Fibroblast of skin of right quadriceps (primary cell): ENCODE measurements at regions not wholly inside any gene's neighbourhood (a gene's known extent, or its start where the extent isn't known, plus 50 kb on each side); places are given as distances from the start of the nearest gene placed in this dataset.

ENCODE experiments used
- DNase-seq: peaks from one replicate; pipeline ENCODE4 v3.0.0-alpha.2; 2013

GRCh38 chr21:16241479-16241963 is 511.7 kb downstream of the USP25 start:
- peak; percentile 15 for DNase-seq

GRCh38 chr21:16243396-16243795 is 513.6 kb downstream of the USP25 start:
- DNase-seq = no peak

GRCh38 chr21:16248705-16249104 is 518.9 kb downstream of the USP25 start:
- no peak for DNase-seq

GRCh38 chr21:16250273-16250672 is 520.5 kb downstream of the USP25 start:
- no peak for DNase-seq

GRCh38 chr21:16258844-16259611 is 529.2 kb downstream of the USP25 start:
- DNase-seq = peak; percentile 1

GRCh38 chr21:16262091-16262490 is 532.3 kb downstream of the USP25 start:
- no peak for DNase-seq

- peak; percentile 14 for DNase-seq
These were observed 534.5 kb downstream of the USP25 start for GRCh38 chr21:16264319-16264718.

- no peak for DNase-seq
These were observed 539.7 kb downstream of the USP25 start for GRCh38 chr21:16269476-16269875.

GRCh38 chr21:16279731-16280581 is 550.2 kb downstream of the USP25 start:
- peak; percentile 34 for DNase-seq

GRCh38 chr21:16280686-16281091 is 550.9 kb downstream of the USP25 start:
- no peak for DNase-seq

- no peak for DNase-seq
These were observed 553.7 kb downstream of the USP25 start for GRCh38 chr21:16283516-16283915.

- DNase-seq = no peak
These were observed 555.9 kb downstream of the USP25 start for GRCh38 chr21:16285605-16286126.

GRCh38 chr21:16287046-16287445 is 557.3 kb downstream of the USP25 start:
- DNase-seq = peak; percentile 15

GRCh38 chr21:16291296-16291695 is 561.5 kb downstream of the USP25 start:
- no peak for DNase-seq

- DNase-seq = no peak
These were observed 564.3 kb downstream of the USP25 start for GRCh38 chr21:16294128-16294527.

GRCh38 chr21:16302851-16303282 is 573.1 kb downstream of the USP25 start:
- DNase-seq = peak; percentile 13

GRCh38 chr21:16304174-16305095 is 574.7 kb downstream of the USP25 start:
- DNase-seq = no peak

- no peak for DNase-seq
These were observed 575.9 kb downstream of the USP25 start for GRCh38 chr21:16305686-16306085.

- no peak for DNase-seq
These were observed 577.5 kb downstream of the USP25 start for GRCh38 chr21:16307256-16307655.

GRCh38 chr21:16308269-16308668 is 578.5 kb downstream of the USP25 start:
- DNase-seq = peak; percentile 17

- no peak for DNase-seq
These were observed 579.6 kb downstream of the USP25 start for GRCh38 chr21:16309250-16309971.

- no peak for DNase-seq
These were observed 580.4 kb downstream of the USP25 start for GRCh38 chr21:16310176-16310575.
